HL-60/S4 (cell line): ENCODE measurements at regions not wholly inside any gene's neighbourhood (a gene's known extent, or its start where the extent isn't known, plus 50 kb on each side); places are given as distances from the start of the nearest gene placed in this dataset.

ENCODE experiments used
- in situ Hi-C: fragments of 300-500 bp; cut with MboI; formaldehyde crosslinking; loops from 2 replicates; pipeline ENCODE4 v1.14.3; 2022; ENCODE audit warnings: low sequenced_read_pairs

- in situ Hi-C loops: no loop called here
Observed at GRCh38 chr4:10212400-10212799, 95.8 kb upstream of the WDR1 start.

- in situ Hi-C loops: no loop called here
Observed at GRCh38 chr4:10207116-10207515, 90.5 kb upstream of the WDR1 start.

GRCh38 chr4:10205223-10205622 lies 88.6 kb upstream of the WDR1 start:
- in situ Hi-C loops: no loop called here

GRCh38 chr4:10204401-10205058 lies 87.9 kb upstream of the WDR1 start:
- in situ Hi-C loops: no loop called here

- in situ Hi-C loops: no loop called here
Observed at GRCh38 chr4:10203851-10204250, 87.3 kb upstream of the WDR1 start.

- in situ Hi-C loops: no loop called here
Observed at GRCh38 chr4:10201381-10202223, 85.0 kb upstream of the WDR1 start.

- in situ Hi-C loops: no loop called here
Observed at GRCh38 chr4:10200869-10201268, 84.3 kb upstream of the WDR1 start.

- in situ Hi-C loops: no loop called here
Observed at GRCh38 chr4:10198365-10198764, 81.8 kb upstream of the WDR1 start.

- in situ Hi-C loops: no loop called here
Observed at GRCh38 chr4:10197952-10198351, 81.4 kb upstream of the WDR1 start.

- in situ Hi-C loops: no loop called here
Observed at GRCh38 chr4:10196191-10196590, 79.6 kb upstream of the WDR1 start.

GRCh38 chr4:10192331-10192730 lies 75.7 kb upstream of the WDR1 start:
- in situ Hi-C loops: no loop called here

- in situ Hi-C loops: no loop called here
Observed at GRCh38 chr4:10188400-10189004, 71.9 kb upstream of the WDR1 start.

- in situ Hi-C loops: no loop called here
Observed at GRCh38 chr4:10186228-10187214, 69.9 kb upstream of the WDR1 start.

- in situ Hi-C loops: no loop called here
Observed at GRCh38 chr4:10185518-10186227, 69.1 kb upstream of the WDR1 start.

GRCh38 chr4:10184501-10184938 lies 67.9 kb upstream of the WDR1 start:
- in situ Hi-C loops: no loop called here

- in situ Hi-C loops: no loop called here
Observed at GRCh38 chr4:10184041-10184440, 67.4 kb upstream of the WDR1 start.

- in situ Hi-C loops: no loop called here
Observed at GRCh38 chr4:10183462-10183861, 66.9 kb upstream of the WDR1 start.

GRCh38 chr4:10182446-10183424 lies 66.1 kb upstream of the WDR1 start:
- in situ Hi-C loops: no loop called here
